ENCODE measurements at regions not wholly inside any gene's neighbourhood (a gene's known extent, or its start where the extent isn't known, plus 50 kb on each side); places are given as distances from the start of the nearest gene placed in this dataset.

- POLR2A ChIA-PET (ENCODE audit: unreplicated experiment), result interaction anchor here (0.6 kb wide), 1 partner anchor 96 kb away, joined by 4 read pairs; no protein-coding TSS in a partner anchor
- Histone ChIP-seq H3K9ac (ENCODE audit: low read length) (peak overlapping the region; percentile 90), H2AFZ (ENCODE audit: low read length) (no peak overlapping the region), H3K27ac (ENCODE audit: low read length) (peak overlapping the region; percentile 99), H4K20me1 (ENCODE audit: low read length) (no peaks in the 10 kb centered on the region), H3K9me3 (ENCODE audit: low read length) (no peaks in the 10 kb centered on the region), H3K4me2 (ENCODE audit: low read length) (peak overlapping the region; percentile 74; the same call in 1 of the 2 replicates), H3K79me2 (ENCODE audit: low read length) (peaks cover 47% of the 10 kb centered on the region), H3K4me1 (ENCODE audit: insufficient read depth, low read length) (peaks cover 51% of the 10 kb centered on the region), H3K27me3 (ENCODE audit: low read length) (no peaks in the 10 kb centered on the region), H3K9me2 (replicated peaks; ENCODE audit: low read length) (no peaks in the 10 kb centered on the region), H3K4me3 (ENCODE audit: low read length) (no peak overlapping the region), H3F3A (ENCODE audit: low read length, unreplicated experiment) (no peaks in the 10 kb centered on the region), H3K36me3 (ENCODE audit: low read depth, low read length) (peaks cover 4% of the 10 kb centered on the region; the same call in 1 of the 2 replicates)
- BruUV-seq (replicated peaks), result no TSS peak
- no peak for TF ChIP-seq EZH2 (IDR thresholded peaks at IDR 0.05; ENCODE audit: low read length, unreplicated experiment)
- TF ChIP-seq CTCF (conservative IDR thresholded peaks at IDR 0.05; ENCODE audit: low read depth, low read length), result no peak
- no peak for TF ChIP-seq EZH2phosphoT487 (IDR thresholded peaks at IDR 0.05; ENCODE audit: borderline replicate concordance, low read length)
- intact Hi-C loops (cut with micrococcal nuclease), result loop anchor here (1.0 to 10.0 kb wide), 5 partner anchors 7 to 886 kb away; partner anchors contain the start of gene KLF6
- ATAC-seq, result no peak
- DNase-seq, result peak; percentile 32
- CTCF ChIA-PET, result no interaction called here
Measured at GRCh38 chr10:4670737-4671136, 155.3 kb upstream of the AKR1E2 start.

GRCh38 chr10:4669585-4669984 lies 156.4 kb upstream of the AKR1E2 start:
- Histone ChIP-seq H3K27ac (ENCODE audit: low read length) (peak overlapping the region; percentile 99; the same call in 1 of the 2 replicates), H3K9me2 (replicated peaks; ENCODE audit: low read length) (no peaks in the 10 kb centered on the region)

More at GRCh38 chr10:4669585-4669984, 156.4 kb upstream of the AKR1E2 start:
- H2AFZ ChIP-seq (ENCODE audit: low read length), result no peak overlapping the region
- H3K36me3 ChIP-seq (ENCODE audit: low read depth, low read length), result peaks cover 4% of the 10 kb centered on the region; the same call in 1 of the 2 replicates
- POLR2A ChIA-PET (ENCODE audit: unreplicated experiment), result interaction anchor here (0.7 kb wide), 1 partner anchor 52 kb away, joined by 5 read pairs; no protein-coding TSS in a partner anchor
- no peaks in the 10 kb centered on the region for H3F3A ChIP-seq (ENCODE audit: low read length, unreplicated experiment)
- BruUV-seq (replicated peaks), result no TSS peak
- CTCF ChIA-PET, result no interaction called here
- DNase-seq, result no peak
- H3K4me3 ChIP-seq (ENCODE audit: low read length), result no peak overlapping the region
- no peak for ATAC-seq
- no peaks in the 10 kb centered on the region for H3K27me3 ChIP-seq (ENCODE audit: low read length)
- intact Hi-C loops (cut with micrococcal nuclease), result no loop called here
- H4K20me1 ChIP-seq (ENCODE audit: low read length), result no peaks in the 10 kb centered on the region
- peaks cover 49% of the 10 kb centered on the region for H3K4me1 ChIP-seq (ENCODE audit: insufficient read depth, low read length)
- H3K79me2 ChIP-seq (ENCODE audit: low read length), result peaks cover 36% of the 10 kb centered on the region
- no peak overlapping the region for H3K4me2 ChIP-seq (ENCODE audit: low read length)
- no peak overlapping the region for H3K9ac ChIP-seq (ENCODE audit: low read length)
- TF ChIP-seq CTCF (conservative IDR thresholded peaks at IDR 0.05; ENCODE audit: low read depth, low read length), result no peak
- TF ChIP-seq EZH2 (IDR thresholded peaks at IDR 0.05; ENCODE audit: low read length, unreplicated experiment), result no peak
- no peak for TF ChIP-seq EZH2phosphoT487 (IDR thresholded peaks at IDR 0.05; ENCODE audit: borderline replicate concordance, low read length)
- no peaks in the 10 kb centered on the region for H3K9me3 ChIP-seq (ENCODE audit: low read length)

Measured in PC-3 (cell line).